Vagina (tissue), 2 donors: ENCODE measurements at regions not wholly inside any gene's neighbourhood (a gene's known extent, or its start where the extent isn't known, plus 50 kb on each side); places are given as distances from the start of the nearest gene placed in this dataset.

Experiments
- CTCF ChIP-seq, 3 experiments: fragments of 450-650 bp in 2 of 3; fragments of 200-600 bp in 1 of 3; sonication (generic) in 1 of 3; IDR thresholded peaks; one replicate each; pipeline ENCODE4 v1.5.1; 2017 to 2019; ENCODE audit warnings: antibody characterized with exemption in 3 of 3, mild to moderate bottlenecking in 2 of 3, moderate library complexity in 2 of 3
- POLR2AphosphoS5 ChIP-seq, 2 donors: sonication (generic); formaldehyde crosslinking; IDR thresholded peaks; one replicate each; pipeline ENCODE4 v1.9.0; 2017; ENCODE audit warnings: antibody characterized with exemption in 2 of 2, mild to moderate bottlenecking in 2 of 2, low read depth in 1 of 2; ENCODE audit not compliant: insufficient read depth in 1 of 2

DNA sequence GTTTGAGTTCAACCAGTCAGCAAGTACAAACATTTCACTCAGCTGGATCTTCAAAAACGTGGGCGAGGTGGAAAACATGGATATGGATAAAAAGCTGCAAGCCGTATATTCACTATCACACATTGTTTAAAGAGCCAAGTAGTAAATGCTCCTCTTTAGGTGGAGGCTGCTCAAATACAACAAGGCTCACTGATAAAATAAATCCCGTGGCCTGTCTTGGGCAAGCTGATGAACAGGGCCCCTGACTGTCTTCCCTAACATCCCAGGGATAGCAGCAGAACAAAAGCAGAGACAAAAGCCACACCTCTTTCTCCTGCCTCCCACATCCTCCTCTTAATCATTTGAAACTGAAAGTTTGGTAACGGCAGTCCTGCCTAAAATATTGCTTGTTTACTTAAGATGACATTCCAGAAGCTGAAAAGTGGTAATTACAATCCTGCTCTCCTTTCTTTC, 357.7 kb downstream of the TTLL7 start:
- TF ChIP-seq CTCF (IDR thresholded peaks at IDR 0.05): no peak
- no peak for TF ChIP-seq POLR2AphosphoS5 (IDR thresholded peaks at IDR 0.05; ENCODE audit: insufficient read depth in 1 of 2, low read depth in 1 of 2)
